ENCODE measurements at regions not wholly inside any gene's neighbourhood (a gene's known extent, or its start where the extent isn't known, plus 50 kb on each side); places are given as distances from the start of the nearest gene placed in this dataset.
"Not testable (repeated sequence)": the region's sequence is repeated elsewhere in the genome, so short reads cannot be mapped to it uniquely, and the experiment has no call there.

DNA sequence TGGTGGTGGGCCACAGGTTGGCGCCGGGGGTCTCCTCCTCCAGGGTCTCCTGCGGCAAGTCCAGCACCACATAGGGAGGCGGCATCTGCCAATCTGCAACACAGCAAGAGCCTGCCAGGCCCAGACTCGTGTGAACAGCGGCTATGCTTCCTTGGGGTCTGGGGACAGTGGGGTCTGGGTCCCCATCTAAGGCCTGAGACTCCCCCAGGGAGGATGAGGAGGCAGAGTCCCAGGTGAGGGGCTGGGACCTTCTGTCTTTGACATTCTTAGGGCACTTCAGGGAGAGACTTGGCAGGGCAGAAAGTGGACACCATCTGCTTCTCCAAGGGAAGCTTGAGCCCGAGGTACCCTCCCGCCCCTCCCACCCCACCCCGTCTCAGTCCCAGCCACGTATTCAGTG is 178.1 kb downstream of the TMEM121 start:
- H3K4me1 Mint-ChIP-seq, DNase-seq, H3K27ac Mint-ChIP-seq: not testable (repeated sequence)

DNA sequence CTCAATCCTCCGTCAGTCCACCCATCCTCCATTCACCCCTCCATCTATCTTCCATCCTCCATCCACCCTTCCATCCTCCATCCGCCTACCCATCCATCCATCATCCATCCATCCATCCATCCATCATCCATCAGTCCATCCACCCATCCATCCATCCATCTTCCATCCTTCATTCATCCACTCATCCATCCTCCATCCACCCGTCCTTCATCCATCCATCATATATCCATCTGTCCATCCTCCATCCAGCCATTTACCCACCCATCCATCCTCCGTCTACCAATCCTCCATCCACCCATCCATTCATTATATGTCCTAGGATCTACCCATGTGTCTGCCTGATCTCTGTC is 179.1 kb downstream of the TMEM121 start:
- H3K36me3 Mint-ChIP-seq, H3K4me3 Mint-ChIP-seq, DNase-seq, H3K9me3 Mint-ChIP-seq, H3K27me3 Mint-ChIP-seq, H3K27ac Mint-ChIP-seq, H3K4me1 Mint-ChIP-seq: not testable (repeated sequence)

More for the DNA sequence above, 178.1 kb downstream of the TMEM121 start:
- H3K9me3 Mint-ChIP-seq, H3K27me3 Mint-ChIP-seq, H3K36me3 Mint-ChIP-seq, H3K4me3 Mint-ChIP-seq: not testable (repeated sequence)

DNA sequence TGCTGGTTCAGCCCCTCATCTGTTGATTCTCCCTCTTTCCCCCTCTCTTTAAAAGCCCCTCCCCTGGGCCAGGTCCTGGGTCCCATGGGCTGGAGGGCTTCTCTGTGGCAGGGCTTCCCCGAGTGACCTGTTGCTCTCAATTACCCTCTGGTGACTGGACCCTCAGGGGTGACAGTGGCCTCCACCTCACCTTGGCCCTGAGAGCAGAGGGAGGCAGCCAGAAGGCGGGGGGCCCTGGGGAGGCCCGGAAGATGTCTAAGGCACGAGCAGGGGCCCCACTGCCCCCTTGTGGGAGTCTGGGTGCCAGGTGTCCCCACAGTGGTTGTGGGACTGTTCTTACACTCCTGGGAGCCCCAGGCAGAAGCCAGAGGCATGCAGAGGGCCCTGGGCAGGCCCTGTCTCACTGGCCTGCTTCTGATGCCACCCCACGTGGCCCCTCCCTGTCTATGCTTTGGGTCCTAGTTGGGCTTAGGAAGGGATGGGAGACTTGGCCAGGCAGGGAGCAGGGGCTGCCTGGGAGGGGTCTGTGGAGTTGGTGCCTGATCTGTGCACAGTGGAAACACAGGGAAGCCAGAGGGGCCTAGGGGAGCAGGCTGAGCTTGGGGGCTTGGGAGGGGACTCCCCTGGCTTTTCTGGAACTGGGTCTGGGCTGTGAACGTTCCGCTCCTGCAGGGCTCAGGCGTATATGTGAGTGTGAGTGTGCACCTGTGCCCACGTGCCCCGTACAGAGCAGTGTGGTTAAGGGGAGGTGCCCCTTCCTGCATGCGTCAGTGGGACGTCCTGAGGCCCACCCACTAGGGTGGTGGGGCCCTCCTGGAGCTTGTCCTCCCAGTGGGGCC is 179.7 kb downstream of the TMEM121 start:
- DNase-seq, H3K4me1 Mint-ChIP-seq, H3K27me3 Mint-ChIP-seq, H3K9me3 Mint-ChIP-seq, H3K4me3 Mint-ChIP-seq, H3K36me3 Mint-ChIP-seq: not testable (repeated sequence)
- peak overlapping the region; percentile 7 for H3K27ac Mint-ChIP-seq

DNA sequence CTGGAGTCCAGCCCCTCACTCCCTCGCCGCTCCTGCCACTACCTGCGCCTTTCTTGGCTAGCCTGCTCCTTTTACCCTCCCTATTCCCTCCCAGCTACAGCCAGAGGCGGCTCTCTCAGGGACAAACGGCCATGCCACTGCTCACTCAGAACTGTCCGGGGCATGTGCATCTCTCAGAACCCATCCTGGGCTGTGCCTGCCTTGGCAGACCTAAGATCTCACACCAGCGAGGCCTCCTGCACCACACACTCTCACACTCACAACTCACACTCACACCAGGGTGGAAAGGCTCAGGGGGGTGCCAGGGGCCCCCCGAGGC is 180.3 kb downstream of the TMEM121 start:
- not testable (repeated sequence) for DNase-seq, H3K27ac Mint-ChIP-seq, H3K4me3 Mint-ChIP-seq, H3K36me3 Mint-ChIP-seq, H3K9me3 Mint-ChIP-seq, H3K4me1 Mint-ChIP-seq, H3K27me3 Mint-ChIP-seq

DNA sequence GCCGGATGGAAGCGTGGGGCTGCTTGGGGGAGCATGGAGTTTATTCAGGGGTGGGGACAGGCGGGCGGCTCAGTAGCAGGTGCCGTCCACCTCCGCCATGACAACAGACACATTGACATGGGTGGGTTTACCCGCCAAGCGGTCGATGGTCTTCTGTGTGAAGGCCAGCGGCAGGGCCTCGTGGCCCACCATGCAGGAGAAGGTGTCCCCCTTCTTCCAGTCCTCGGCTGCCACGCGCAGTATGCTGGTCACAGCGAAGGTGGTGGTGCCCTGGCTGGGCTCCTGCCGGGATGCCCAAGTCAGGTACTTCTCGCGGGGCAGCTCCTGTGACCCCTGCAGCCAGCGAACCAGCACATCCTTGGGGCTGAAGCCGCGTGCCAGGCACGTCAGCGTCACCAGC is 180.7 kb downstream of the TMEM121 start:
- H3K4me1 Mint-ChIP-seq, DNase-seq, H3K4me3 Mint-ChIP-seq, H3K9me3 Mint-ChIP-seq, H3K36me3 Mint-ChIP-seq, H3K27ac Mint-ChIP-seq, H3K27me3 Mint-ChIP-seq: not testable (repeated sequence)

DNA sequence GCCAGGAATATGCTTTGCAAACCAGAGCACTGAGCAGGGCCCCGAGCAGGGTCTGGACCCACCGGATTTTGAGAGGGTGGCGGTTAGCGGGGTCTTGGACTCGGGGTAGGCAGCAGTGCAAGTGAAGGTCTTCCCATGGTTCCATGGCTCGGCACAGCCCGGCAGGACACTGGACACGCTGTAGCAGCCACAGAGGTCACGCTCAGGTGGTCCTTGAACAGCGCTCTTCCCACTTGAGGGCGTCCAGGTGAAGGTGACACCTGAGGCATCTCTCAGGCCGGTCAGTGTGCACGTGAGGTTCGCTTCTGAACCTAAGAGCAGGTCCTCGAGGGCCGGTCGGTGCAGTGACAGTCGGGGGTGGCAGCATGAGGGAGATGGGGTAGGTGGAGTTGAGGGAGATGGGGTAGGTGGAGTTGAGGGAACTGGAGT is 181.4 kb downstream of the TMEM121 start:
- H3K4me1 Mint-ChIP-seq, H3K36me3 Mint-ChIP-seq, H3K4me3 Mint-ChIP-seq, H3K27me3 Mint-ChIP-seq, H3K9me3 Mint-ChIP-seq, H3K27ac Mint-ChIP-seq, DNase-seq: not testable (repeated sequence)

DNA sequence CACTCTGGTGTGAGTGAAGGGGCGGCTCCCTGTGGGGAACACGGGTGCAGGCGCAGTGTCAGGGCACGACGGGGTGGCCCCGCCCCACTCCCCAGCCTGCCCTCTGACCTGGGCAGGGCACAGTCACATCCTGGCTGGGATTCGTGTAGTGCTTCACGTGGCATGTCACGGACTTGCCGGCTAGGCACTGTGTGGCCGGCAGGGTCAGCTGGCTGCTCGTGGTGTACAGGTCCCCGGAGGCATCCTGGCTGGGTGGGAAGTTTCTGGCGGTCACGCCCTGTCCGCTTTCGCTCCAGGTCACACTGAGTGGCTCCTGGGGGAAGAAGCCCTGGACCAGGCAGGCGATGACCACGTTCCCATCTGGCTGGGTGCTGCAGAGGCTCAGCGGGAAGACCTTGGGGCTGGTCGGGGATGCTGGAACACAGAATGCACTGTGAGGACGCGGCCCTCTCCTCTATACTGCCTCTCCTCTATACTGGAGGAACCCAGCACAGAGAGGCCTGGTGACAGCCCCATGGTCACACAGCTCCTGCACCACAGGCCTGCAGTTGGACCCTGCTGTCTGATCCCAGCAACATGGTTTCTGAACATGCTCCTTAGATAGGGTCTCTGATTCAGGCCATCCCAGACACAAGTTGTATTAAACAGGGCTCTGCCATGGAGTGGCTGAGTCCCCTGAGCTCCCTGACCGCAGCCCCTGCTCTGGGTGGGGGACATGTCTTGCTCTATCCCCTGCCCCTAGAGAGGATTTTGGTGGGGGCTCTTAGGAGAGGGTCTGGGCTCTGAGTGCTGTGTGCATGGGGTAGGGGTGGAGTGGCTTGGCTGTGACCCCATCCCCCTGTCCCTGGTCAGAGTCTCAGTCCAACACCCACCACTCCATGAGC is 182.1 kb downstream of the TMEM121 start:
- H3K4me3 Mint-ChIP-seq, H3K27ac Mint-ChIP-seq, DNase-seq: not testable (repeated sequence)

DNA sequence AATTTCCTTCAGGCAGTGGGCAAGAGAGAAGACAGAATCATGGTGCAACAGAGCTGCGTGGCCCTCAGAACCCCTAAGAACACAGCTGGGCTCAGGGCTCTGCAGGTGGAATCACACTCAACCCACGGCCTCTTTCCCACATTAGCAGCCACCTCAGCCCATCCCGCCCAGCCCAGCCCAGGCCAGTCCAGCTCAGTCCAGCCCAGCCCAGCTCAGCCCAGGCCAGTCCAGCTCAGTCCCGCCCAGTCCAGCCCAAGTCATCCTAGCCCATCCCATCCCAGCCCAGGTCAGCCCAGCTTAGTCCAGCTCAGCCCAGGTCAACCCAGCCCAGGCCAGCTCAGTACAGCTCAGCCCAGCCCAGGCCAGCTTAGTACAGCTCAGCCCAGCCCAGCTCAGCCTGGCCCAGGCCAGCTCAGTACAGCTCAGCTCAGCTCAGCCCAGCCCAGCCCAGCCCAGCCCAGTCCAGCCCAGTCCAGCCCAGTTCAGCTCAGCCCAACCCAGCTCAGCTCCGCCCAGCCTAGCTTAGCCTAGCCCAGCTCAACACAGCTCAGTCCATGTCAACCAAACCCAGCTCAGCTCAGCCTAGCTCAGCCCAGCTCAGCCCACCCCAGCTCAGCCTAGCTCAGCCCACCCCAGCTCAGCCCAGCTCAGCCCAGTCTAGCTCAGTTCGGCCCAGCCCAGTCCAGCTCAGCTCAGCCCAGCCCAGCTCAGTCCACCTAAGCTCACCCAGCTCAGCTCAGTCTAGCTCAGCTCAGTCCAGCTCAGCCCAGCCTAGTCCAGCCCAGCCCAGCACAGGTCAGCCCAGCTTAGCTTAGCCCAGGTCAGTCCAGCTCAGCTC is 183.1 kb downstream of the TMEM121 start:
- DNase-seq: no peak

More for the DNA sequence above, 182.1 kb downstream of the TMEM121 start:
- H3K27me3 Mint-ChIP-seq, H3K4me1 Mint-ChIP-seq, H3K9me3 Mint-ChIP-seq, H3K36me3 Mint-ChIP-seq: not testable (repeated sequence)

DNA sequence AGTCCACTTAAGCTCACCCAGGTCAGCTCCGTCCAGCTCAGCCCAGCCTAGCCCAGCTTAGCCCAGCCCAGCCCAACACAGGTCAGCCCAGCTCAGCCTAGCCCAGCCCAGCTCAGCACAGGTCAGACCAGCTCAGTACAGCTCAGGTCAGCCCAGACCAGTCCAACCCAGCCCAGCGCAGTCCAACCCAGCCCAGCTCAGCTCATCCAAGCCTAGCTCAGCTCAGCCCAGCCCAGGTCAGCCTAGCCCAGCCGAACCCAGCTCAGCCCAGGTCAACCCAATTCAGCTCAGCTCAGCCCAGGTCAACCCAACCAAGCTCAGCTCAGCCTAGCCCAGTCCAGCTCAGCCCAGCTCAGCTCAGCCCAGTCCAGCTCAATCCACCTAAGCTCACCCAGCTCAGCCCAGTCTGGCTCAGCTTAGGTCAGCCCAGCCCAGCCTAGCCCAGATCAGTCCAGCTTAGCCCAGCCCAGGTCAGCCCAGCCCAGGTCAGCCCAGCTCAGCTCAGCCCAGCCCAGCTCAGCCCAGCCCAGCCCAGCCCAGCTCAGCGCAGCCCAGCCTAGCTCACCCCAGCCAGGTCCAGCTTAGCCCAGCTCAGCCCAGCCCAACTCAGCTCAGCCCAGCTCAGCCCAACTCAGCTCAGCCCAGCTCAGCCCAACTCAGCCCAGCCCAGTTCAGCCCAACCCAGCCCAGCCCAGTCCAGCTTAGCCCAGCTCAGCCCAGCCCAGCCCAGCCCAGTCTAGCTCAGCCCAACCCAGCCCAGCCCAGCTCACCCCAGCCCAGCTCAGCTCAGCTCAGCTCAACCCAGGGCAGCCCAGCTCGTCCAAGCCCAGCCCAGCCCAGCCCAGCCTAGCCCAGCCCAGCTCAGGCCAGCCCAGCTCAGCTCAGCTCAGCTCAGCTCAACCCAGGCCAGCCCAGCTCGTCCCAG is 184.0 kb downstream of the TMEM121 start:
- Mint-ChIP-seq H3K4me3 (no peak overlapping the region), H3K27ac (no peak overlapping the region), H3K36me3 (no peaks in the 10 kb centered on the region), H3K9me3 (no peaks in the 10 kb centered on the region), H3K4me1 (no peaks in the 10 kb centered on the region), H3K27me3 (no peaks in the 10 kb centered on the region)
- no peak for DNase-seq

More for the DNA sequence above, 183.1 kb downstream of the TMEM121 start:
- no peak overlapping the region for H3K4me3 Mint-ChIP-seq
- no peaks in the 10 kb centered on the region for H3K27me3 Mint-ChIP-seq
- H3K4me1 Mint-ChIP-seq: no peaks in the 10 kb centered on the region
- no peaks in the 10 kb centered on the region for H3K9me3 Mint-ChIP-seq
- H3K36me3 Mint-ChIP-seq: no peaks in the 10 kb centered on the region
- no peak overlapping the region for H3K27ac Mint-ChIP-seq

DNA sequence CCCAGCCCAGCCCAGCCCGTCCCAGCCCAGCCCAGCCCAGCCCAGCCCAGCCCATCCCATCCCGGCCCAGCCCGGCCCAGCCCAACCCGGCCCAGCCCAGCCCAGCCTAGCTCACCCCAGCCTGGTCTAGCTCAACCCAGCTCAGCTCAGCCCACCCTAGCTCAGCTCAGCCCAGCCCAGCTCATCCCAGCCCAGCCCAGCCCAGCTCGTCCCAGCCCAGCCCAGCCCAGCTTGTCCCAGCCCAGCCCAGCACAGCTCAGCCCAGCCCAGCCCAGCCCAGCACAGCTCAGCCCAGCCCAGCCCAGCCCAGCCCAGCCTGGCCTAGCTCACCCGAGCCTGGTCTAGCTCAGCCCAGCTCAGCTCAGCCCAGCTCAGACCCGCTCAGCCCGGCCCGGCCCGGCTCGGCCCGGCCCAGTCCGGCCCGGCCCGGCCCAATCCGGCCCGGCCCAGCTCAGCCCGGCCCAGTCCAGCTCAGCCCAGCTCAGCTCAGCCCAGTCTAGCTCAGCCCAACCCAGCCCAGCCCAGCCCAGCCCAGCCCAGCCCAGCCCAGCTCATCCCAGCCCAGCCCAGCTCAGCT is 184.7 kb downstream of the TMEM121 start:
- Mint-ChIP-seq H3K9me3 (no peaks in the 10 kb centered on the region), H3K36me3 (no peaks in the 10 kb centered on the region), H3K27me3 (no peaks in the 10 kb centered on the region), H3K4me3 (no peak overlapping the region), H3K27ac (no peak overlapping the region), H3K4me1 (no peaks in the 10 kb centered on the region)
- DNase-seq: no peak

DNA sequence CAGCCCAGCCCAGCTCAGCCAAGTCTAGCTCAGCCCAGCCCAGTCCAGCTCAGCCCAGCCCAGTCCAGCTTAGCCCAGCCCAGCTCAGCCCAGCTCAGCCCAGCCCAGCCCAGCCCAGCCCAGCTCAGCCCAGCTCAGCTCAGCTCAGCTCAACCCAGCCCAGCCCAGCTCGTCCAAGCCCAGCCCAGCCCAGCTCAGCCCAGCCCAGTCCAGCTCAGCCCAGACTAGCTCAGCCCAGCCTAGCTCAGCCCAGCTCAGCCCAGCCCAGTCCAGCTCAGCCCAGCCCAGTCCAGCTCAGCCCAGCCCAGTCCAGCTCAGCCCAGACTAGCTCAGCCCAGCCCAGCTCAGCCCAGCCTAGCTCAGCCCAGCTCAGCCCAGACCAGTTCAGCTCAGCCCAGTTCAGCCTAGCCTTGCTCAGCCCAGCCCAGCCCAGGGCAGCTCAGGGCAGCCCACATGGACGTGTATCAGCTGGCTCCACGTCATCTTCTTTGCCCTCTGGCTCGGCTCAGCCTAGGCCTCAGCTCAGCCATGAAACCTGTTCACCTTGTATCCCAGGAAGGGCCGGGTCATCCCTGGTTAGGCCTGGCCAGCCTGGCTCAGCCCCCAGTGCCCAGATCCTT is 185.6 kb downstream of the TMEM121 start:
- Mint-ChIP-seq H3K27me3 (no peaks in the 10 kb centered on the region), H3K9me3 (no peaks in the 10 kb centered on the region), H3K36me3 (no peaks in the 10 kb centered on the region), H3K4me3 (no peak overlapping the region), H3K27ac (no peak overlapping the region), H3K4me1 (no peaks in the 10 kb centered on the region)
- no peak for DNase-seq

DNA sequence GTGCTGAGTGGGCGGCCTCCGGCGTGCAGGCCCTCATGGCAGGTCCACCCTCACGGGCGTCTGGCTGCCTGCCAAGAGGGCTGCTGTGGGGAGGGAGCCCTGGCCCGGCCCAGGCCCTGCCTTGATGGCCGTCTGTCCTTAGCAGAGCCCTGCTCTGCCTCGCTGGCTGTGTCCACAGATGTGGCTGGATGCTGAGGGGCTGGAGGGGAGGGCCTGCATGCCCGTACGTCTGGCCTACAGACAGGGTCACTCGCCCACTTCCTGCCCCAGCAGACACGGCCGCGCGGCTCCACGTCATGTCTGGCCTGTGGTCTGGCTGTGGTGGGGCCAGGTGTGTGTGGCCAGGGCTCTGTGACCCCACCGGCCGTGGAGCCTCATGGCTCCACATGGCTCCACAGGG is 186.3 kb downstream of the TMEM121 start:
- not testable (repeated sequence) for H3K27ac Mint-ChIP-seq, H3K4me3 Mint-ChIP-seq, H3K9me3 Mint-ChIP-seq, H3K4me1 Mint-ChIP-seq, H3K36me3 Mint-ChIP-seq, H3K27me3 Mint-ChIP-seq, DNase-seq

DNA sequence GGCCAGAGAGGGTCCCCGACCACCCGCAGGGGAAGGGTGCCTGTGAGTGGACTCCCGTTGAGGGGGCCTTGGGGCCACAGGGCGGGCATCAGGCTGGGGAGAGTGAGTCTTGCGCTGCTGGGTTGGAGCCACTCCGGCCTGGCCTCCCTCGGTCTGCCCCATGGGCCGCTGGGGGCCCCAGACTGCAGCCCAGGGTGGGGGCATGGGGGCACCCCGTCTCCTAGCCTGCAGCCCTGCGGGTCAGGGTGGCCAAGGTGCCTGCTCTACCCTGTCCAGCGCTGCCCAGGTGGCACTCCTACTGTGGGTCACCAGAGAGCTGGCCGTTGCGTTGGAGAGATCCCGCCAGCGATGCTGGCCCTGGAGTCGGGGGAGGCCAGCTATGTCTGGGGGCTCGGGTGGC is 186.8 kb downstream of the TMEM121 start:
- H3K27ac Mint-ChIP-seq, H3K4me3 Mint-ChIP-seq, DNase-seq, H3K27me3 Mint-ChIP-seq, H3K36me3 Mint-ChIP-seq, H3K4me1 Mint-ChIP-seq, H3K9me3 Mint-ChIP-seq: not testable (repeated sequence)

DNA sequence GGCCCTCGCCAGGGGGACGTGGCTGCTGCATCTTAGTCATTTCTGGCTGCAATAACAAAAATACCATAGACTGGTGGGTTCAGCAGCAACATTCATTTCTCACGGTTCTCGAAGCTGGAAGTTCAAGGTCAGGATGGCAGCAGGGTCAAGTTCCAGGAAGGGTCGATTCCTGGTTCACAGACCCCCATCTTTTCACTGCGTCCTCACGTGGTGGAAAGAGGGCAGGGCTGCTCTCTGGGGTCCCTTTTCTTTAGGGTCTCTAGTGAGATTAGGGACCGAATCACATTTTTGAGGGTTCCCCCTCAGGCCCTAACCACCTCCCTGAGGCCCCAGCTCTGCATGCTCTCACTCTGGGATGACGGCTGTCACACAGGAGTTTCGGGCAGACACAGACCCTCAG is 187.5 kb downstream of the TMEM121 start:
- H3K27me3 Mint-ChIP-seq, H3K27ac Mint-ChIP-seq, H3K4me3 Mint-ChIP-seq, DNase-seq, H3K36me3 Mint-ChIP-seq, H3K4me1 Mint-ChIP-seq, H3K9me3 Mint-ChIP-seq: not testable (repeated sequence)

All from activated naive CD8-positive, alpha-beta T cell treated with anti-CD3 and anti-CD28 coated beads for 36 hours (primary cell).